ENCODE measurements at regions not wholly inside any gene's neighbourhood (a gene's known extent, or its start where the extent isn't known, plus 50 kb on each side); places are given as distances from the start of the nearest gene placed in this dataset.

DNA sequence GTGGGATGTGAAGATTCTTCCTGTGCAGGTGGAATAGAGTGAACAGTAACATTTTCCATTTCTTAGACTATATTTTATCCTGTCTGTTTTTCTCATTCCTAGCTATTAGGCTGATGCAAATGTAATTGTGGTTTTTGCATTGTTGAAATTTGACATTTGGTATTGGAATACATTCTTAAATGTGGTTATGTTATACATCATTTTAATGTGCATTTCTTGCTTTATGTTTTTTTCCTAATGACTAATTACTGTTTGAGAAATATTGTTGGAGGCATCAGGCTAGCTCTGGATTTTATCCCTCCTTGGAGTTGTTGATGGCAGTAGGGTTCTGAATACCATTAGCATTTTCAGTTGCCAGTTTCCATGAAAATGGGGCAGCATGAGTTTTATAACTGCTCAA lies 75.9 kb upstream of the GNG2 start:
- Histone ChIP-seq H3K9me3 (ENCODE audit: control insufficient read depth, insufficient read depth, low read depth, low read length) (no peaks in the 10 kb centered on the region), H3K27ac (ENCODE audit: low read length) (no peak overlapping the region), H3K36me3 (ENCODE audit: control insufficient read depth, insufficient read depth, low read length) (no peaks in the 10 kb centered on the region), H3K4me1 (ENCODE audit: control insufficient read depth, insufficient read depth, low read length) (no peaks in the 10 kb centered on the region), H3K4me3 (ENCODE audit: low read depth in 2 of 2, low read length in 2 of 2) (no peak overlapping the region), H3K27me3 (ENCODE audit: control insufficient read depth, insufficient read depth, low read length) (peaks cover 12% of the 10 kb centered on the region)
- POLR2A ChIA-PET: no interaction called here
- DNase-seq (ENCODE audit: low read depth, low spot score): no peak
- no peak for ATAC-seq
- CTCF ChIA-PET: no interaction called here
- in situ Hi-C loops (cut with HindIII; ENCODE audit: low pct_unique_long_range_greater_than_20kb, low sequenced_read_pairs): no loop called here
- intact Hi-C loops (cut with micrococcal nuclease; ENCODE audit: unreplicated experiment): loop anchor here (5.0 to 10.0 kb wide), 2 partner anchors 193 to 630 kb away; no protein-coding TSS in a partner anchor
- TF ChIP-seq POLR2AphosphoS5 (IDR thresholded peaks at IDR 0.05; ENCODE audit: low read depth, low read length): no peak
- no peak for TF ChIP-seq SIN3A (IDR thresholded peaks at IDR 0.05; ENCODE audit: borderline replicate concordance, insufficient read depth, low read depth, low read length)
- no peak for TF ChIP-seq TCF7L2 (IDR thresholded peaks at IDR 0.05; ENCODE audit: low read depth, low read length)
- TF ChIP-seq REST (IDR thresholded peaks at IDR 0.05; ENCODE audit: insufficient read depth in 1 of 2, low read depth in 2 of 2, low read length in 1 of 2): no peak
- TF ChIP-seq, protein P1, sequence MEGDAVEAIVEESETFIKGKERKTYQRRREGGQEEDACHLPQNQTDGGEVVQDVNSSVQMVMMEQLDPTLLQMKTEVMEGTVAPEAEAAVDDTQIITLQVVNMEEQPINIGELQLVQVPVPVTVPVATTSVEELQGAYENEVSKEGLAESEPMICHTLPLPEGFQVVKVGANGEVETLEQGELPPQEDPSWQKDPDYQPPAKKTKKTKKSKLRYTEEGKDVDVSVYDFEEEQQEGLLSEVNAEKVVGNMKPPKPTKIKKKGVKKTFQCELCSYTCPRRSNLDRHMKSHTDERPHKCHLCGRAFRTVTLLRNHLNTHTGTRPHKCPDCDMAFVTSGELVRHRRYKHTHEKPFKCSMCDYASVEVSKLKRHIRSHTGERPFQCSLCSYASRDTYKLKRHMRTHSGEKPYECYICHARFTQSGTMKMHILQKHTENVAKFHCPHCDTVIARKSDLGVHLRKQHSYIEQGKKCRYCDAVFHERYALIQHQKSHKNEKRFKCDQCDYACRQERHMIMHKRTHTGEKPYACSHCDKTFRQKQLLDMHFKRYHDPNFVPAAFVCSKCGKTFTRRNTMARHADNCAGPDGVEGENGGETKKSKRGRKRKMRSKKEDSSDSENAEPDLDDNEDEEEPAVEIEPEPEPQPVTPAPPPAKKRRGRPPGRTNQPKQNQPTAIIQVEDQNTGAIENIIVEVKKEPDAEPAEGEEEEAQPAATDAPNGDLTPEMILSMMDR (IDR thresholded peaks at IDR 0.05): no peak
- no TSS peak for BruUV-seq (replicated peaks)

DNA sequence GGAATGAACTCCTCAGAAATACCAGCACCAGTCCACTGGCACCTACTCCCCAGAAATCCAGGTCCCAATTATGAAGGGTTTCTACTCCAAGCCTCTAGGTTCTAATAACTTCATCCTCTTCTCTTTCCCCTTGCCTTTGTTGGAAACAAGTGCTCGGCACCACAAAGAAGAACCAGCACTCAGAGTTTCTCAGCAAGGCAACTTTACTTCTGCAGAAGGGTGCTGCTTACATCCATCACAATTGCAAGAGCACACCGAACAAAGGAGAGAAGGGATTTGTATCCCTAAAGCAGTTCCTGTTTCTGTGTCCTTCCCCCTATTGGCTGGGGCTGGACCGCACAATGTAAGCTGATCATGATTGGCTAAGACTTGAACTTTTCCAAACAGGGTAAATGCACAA lies 74.2 kb upstream of the GNG2 start:
- H3K9me3 ChIP-seq (ENCODE audit: control insufficient read depth, insufficient read depth, low read depth, low read length): no peaks in the 10 kb centered on the region
- BruUV-seq (replicated peaks): no TSS peak
- in situ Hi-C loops (cut with HindIII; ENCODE audit: low pct_unique_long_range_greater_than_20kb, low sequenced_read_pairs): no loop called here
- CTCF ChIA-PET: no interaction called here
- TF ChIP-seq POLR2AphosphoS5 (IDR thresholded peaks at IDR 0.05; ENCODE audit: low read depth, low read length): no peak
- TF ChIP-seq TCF7L2 (IDR thresholded peaks at IDR 0.05; ENCODE audit: low read depth, low read length): no peak
- TF ChIP-seq SIN3A (IDR thresholded peaks at IDR 0.05; ENCODE audit: borderline replicate concordance, insufficient read depth, low read depth, low read length): no peak
- TF ChIP-seq, protein P1 (IDR thresholded peaks at IDR 0.05): no peak
- TF ChIP-seq REST (IDR thresholded peaks at IDR 0.05; ENCODE audit: insufficient read depth in 1 of 2, low read depth in 2 of 2, low read length in 1 of 2): no peak
- no peak overlapping the region for H3K4me3 ChIP-seq (ENCODE audit: low read depth in 2 of 2, low read length in 2 of 2)
- POLR2A ChIA-PET: no interaction called here
- no peak overlapping the region for H3K27ac ChIP-seq (ENCODE audit: low read length)
- intact Hi-C loops (cut with micrococcal nuclease; ENCODE audit: unreplicated experiment): loop anchor here (10.0 kb wide), 1 partner anchor 631 kb away; no protein-coding TSS in a partner anchor
- no peak for ATAC-seq
- no peaks in the 10 kb centered on the region for H3K36me3 ChIP-seq (ENCODE audit: control insufficient read depth, insufficient read depth, low read length)
- no peaks in the 10 kb centered on the region for H3K4me1 ChIP-seq (ENCODE audit: control insufficient read depth, insufficient read depth, low read length)
- DNase-seq (ENCODE audit: low read depth, low spot score): no peak
- H3K27me3 ChIP-seq (ENCODE audit: control insufficient read depth, insufficient read depth, low read length): peaks cover 12% of the 10 kb centered on the region
